NB4 (cell line): ENCODE measurements at regions not wholly inside any gene's neighbourhood (a gene's known extent, or its start where the extent isn't known, plus 50 kb on each side); places are given as distances from the start of the nearest gene placed in this dataset.

Source experiments
- MYC ChIP-seq: IDR thresholded peaks from 2 replicates; pipeline ENCODE4 v1.6.1; 2011; ENCODE audit warnings: low read depth, low read length
- POLR2A ChIP-seq: IDR thresholded peaks from 2 replicates; pipeline ENCODE4 v1.6.1; 2011; ENCODE audit warnings: mild to moderate bottlenecking; ENCODE audit not compliant: insufficient read length; ENCODE audit errors: extremely low read depth
- TF ChIP-seq, protein P1 (sequence below): IDR thresholded peaks from one replicate; pipeline ENCODE4 v1.5.1; 2012; ENCODE audit warnings: low read depth, low read length
- TF ChIP-seq, protein P2 (sequence below): IDR thresholded peaks from 2 replicates; pipeline ENCODE4 v1.6.1; 2011; ENCODE audit warnings: low read depth, low read length

DNA sequence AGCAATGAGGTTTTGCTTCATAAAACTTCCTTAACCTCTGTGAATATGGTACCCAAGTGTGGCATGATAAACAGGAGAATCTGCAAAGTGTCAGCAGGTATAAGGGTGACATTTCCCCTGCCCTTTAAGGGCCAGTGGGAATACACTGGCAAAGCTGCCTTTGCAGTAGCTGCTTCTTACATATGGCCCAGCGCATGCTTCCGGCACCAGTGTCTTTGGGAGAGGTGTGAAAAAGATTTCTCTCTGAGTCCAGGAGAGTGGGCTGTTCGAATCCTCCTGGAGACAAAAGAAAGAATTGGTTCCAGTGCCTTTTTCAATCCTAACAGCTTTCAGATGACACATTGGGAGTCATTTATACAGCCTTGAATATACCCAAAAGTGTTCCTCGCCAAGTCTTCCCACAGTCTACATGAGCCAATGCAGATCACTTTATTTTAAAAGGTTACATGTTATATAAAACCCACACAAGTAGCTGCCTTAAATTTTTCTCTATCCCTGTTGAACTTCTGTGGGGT, 437.7 kb downstream of the PRKD1 start:
- no peak for TF ChIP-seq MYC
- TF ChIP-seq, protein P1, sequence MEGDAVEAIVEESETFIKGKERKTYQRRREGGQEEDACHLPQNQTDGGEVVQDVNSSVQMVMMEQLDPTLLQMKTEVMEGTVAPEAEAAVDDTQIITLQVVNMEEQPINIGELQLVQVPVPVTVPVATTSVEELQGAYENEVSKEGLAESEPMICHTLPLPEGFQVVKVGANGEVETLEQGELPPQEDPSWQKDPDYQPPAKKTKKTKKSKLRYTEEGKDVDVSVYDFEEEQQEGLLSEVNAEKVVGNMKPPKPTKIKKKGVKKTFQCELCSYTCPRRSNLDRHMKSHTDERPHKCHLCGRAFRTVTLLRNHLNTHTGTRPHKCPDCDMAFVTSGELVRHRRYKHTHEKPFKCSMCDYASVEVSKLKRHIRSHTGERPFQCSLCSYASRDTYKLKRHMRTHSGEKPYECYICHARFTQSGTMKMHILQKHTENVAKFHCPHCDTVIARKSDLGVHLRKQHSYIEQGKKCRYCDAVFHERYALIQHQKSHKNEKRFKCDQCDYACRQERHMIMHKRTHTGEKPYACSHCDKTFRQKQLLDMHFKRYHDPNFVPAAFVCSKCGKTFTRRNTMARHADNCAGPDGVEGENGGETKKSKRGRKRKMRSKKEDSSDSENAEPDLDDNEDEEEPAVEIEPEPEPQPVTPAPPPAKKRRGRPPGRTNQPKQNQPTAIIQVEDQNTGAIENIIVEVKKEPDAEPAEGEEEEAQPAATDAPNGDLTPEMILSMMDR = no peak
- TF ChIP-seq POLR2A = no peak
- TF ChIP-seq, protein P2, sequence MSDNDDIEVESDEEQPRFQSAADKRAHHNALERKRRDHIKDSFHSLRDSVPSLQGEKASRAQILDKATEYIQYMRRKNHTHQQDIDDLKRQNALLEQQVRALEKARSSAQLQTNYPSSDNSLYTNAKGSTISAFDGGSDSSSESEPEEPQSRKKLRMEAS = no peak
